Prostate gland (tissue), 2 donors: ENCODE measurements at regions not wholly inside any gene's neighbourhood (a gene's known extent, or its start where the extent isn't known, plus 50 kb on each side); places are given as distances from the start of the nearest gene placed in this dataset.

Experiments used
- DNase-seq: peaks from one replicate; pipeline ENCODE4 v3.0.0-alpha.2; 2019; ENCODE audit warnings: low spot score
- H3K27ac ChIP-seq, 2 donors: fragments of 200-600 bp; sonication (generic); 2 replicates each; pipeline ENCODE4 v1.5.1; 2017 to 2019
- H3K27me3 ChIP-seq: fragments of 200-600 bp; sonication (generic); replicated peaks from 2 replicates; pipeline ENCODE4 v1.5.1; 2019; ENCODE audit not compliant: insufficient read depth
- H3K36me3 ChIP-seq, 2 donors: fragments of 200-600 bp; sonication (generic); 1 replicate in 1 of 2; 2 replicates in 1 of 2; pipeline versions ENCODE4 v1.5.1 to v1.8.1; 2017 to 2019
- H3K4me1 ChIP-seq: fragments of 200-600 bp; sonication (generic); replicated peaks from 2 replicates; pipeline ENCODE4 v1.5.1; 2019
- H3K4me3 ChIP-seq, 2 donors: fragments of 200-600 bp; sonication (generic); 2 replicates each; pipeline ENCODE4 v1.5.1; 2017 to 2019
- H3K9me3 ChIP-seq: fragments of 200-600 bp; sonication (generic); 2 replicates; pipeline ENCODE4 v1.5.1; 2017
- CTCF ChIP-seq, 4 experiments: fragments of 200-600 bp in 2 of 4; fragments of 450-650 bp in 2 of 4; sonication (generic) in 2 of 4; IDR thresholded peaks; 1 replicate in 3 of 4; 2 replicates in 1 of 4; pipeline ENCODE4 v1.5.1; 2016 to 2019; ENCODE audit warnings: antibody characterized with exemption in 4 of 4, mild to moderate bottlenecking in 2 of 4, moderate library complexity in 2 of 4
- POLR2A ChIP-seq: fragments of 450-650 bp; IDR thresholded peaks from one replicate; pipeline ENCODE4 v1.6.1; 2016; ENCODE audit warnings: antibody characterized with exemption, mild to moderate bottlenecking
- POLR2AphosphoS5 ChIP-seq: sonication (generic); formaldehyde crosslinking; IDR thresholded peaks from one replicate; pipeline ENCODE4 v1.6.1; 2017; ENCODE audit warnings: antibody characterized with exemption
- WGBS: methylation state at CpG from one replicate; pipeline ENCODE4 v1.1.5; 2018; 5-methylcytosine and 5-hydroxymethylcytosine counted together
- intact Hi-C: fragments of 100-400 bp; cut with DNase I; formaldehyde crosslinking; loops from one replicate; pipeline ENCODE4 v1.14.2; 2022

GRCh38 chr6:19342616-19343015, 494.6 kb upstream of the ID4 start:
- Histone ChIP-seq H3K4me3 (no peak overlapping the region), H3K27me3 (no peaks in the 10 kb centered on the region), H3K4me1 (no peaks in the 10 kb centered on the region), H3K27ac (no peak overlapping the region), H3K36me3 (no peaks in the 10 kb centered on the region), H3K9me3 (no peaks in the 10 kb centered on the region)
- 90% methylated on average over 1 of the region's 1 CpG for WGBS
- intact Hi-C loops, result no loop called here
- TF ChIP-seq CTCF (IDR thresholded peaks at IDR 0.05) (no peak), POLR2AphosphoS5 (no peak), POLR2A (no peak)
- no peak for DNase-seq

GRCh38 chr6:19349429-19349828, 487.7 kb upstream of the ID4 start:
- 92% methylated on average over 3 of the region's 3 CpGs for WGBS
- TF ChIP-seq CTCF (IDR thresholded peaks at IDR 0.05) (no peak), POLR2AphosphoS5 (no peak), POLR2A (no peak)
- Histone ChIP-seq H3K9me3 (no peaks in the 10 kb centered on the region), H3K36me3 (no peaks in the 10 kb centered on the region), H3K27ac (no peak overlapping the region), H3K4me3 (no peak overlapping the region), H3K4me1 (no peaks in the 10 kb centered on the region), H3K27me3 (no peaks in the 10 kb centered on the region)
- intact Hi-C loops, result no loop called here
- DNase-seq, result no peak

- TF ChIP-seq POLR2AphosphoS5 (no peak), POLR2A (no peak), CTCF (IDR thresholded peaks at IDR 0.05) (no peak)
- WGBS, result 31% methylated on average over 1 of the region's 1 CpG
- H3K9me3 ChIP-seq, result no peaks in the 10 kb centered on the region
- no peaks in the 10 kb centered on the region for H3K36me3 ChIP-seq
- H3K27me3 ChIP-seq, result no peaks in the 10 kb centered on the region
- H3K27ac ChIP-seq, result no peak overlapping the region
- no peak overlapping the region for H3K4me3 ChIP-seq
- no peak for DNase-seq
- H3K4me1 ChIP-seq, result no peaks in the 10 kb centered on the region
- intact Hi-C loops, result no loop called here
Observed at GRCh38 chr6:19354181-19354580, 483.0 kb upstream of the ID4 start.

- 95% methylated on average over 2 of the region's 2 CpGs for WGBS
- Histone ChIP-seq H3K36me3 (no peaks in the 10 kb centered on the region), H3K4me1 (no peaks in the 10 kb centered on the region), H3K27me3 (no peaks in the 10 kb centered on the region), H3K9me3 (no peaks in the 10 kb centered on the region), H3K27ac (no peak overlapping the region), H3K4me3 (no peak overlapping the region)
- DNase-seq, result no peak
- no peak for TF ChIP-seq POLR2AphosphoS5
- intact Hi-C loops, result no loop called here
Observed at GRCh38 chr6:19356692-19357091, 480.5 kb upstream of the ID4 start.

GRCh38 chr6:19362396-19362795, 474.8 kb upstream of the ID4 start:
- no peaks in the 10 kb centered on the region for H3K27me3 ChIP-seq
- no peaks in the 10 kb centered on the region for H3K9me3 ChIP-seq
- no peak overlapping the region for H3K27ac ChIP-seq
- intact Hi-C loops, result no loop called here
- no peak for TF ChIP-seq POLR2A
- no peak for TF ChIP-seq POLR2AphosphoS5
- no peak for TF ChIP-seq CTCF (IDR thresholded peaks at IDR 0.05)
- no peak for DNase-seq
- H3K4me1 ChIP-seq, result no peaks in the 10 kb centered on the region
- no peak overlapping the region for H3K4me3 ChIP-seq
- H3K36me3 ChIP-seq, result no peaks in the 10 kb centered on the region
- WGBS, result 81% methylated on average over 8 of the region's 8 CpGs
